NCI-H69 (cell line): ENCODE measurements at regions not wholly inside any gene's neighbourhood (a gene's known extent, or its start where the extent isn't known, plus 50 kb on each side); places are given as distances from the start of the nearest gene placed in this dataset.

Experiments used
- DNase-seq: peaks from one replicate; lab custom pipeline; 2025; lab: John Stamatoyannopoulos, UW

DNA sequence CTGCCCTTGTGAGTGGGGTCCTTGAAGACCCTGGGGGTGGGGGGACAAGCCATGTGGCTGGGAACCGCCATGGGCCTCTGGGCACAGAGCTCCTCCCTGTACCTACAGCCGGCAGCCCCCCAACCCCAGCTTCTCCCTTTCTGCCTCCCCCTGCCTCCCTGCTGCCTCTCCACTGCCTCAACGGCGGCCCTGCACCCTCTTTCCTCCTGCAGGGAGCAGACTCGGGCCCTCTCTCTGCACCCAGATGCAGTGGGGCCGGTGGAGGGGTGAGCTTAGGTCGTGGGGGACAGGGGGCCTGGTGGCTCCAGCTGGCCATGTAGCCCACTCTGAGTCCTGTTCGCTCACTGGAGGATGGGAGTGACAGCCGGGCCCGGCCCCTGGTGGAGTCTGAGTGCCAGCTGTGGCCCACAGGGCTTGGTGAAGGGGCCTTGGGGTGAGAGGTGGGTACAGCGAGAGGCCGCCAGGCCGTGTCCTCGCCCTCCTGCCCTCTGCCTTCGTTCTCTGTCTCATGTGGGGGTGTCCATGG, 139.3 kb upstream of the COL5A1 start:
- no peak for DNase-seq

- no peak for DNase-seq
These were observed 138.8 kb upstream of the COL5A1 start for GRCh38 chr9:134502809-134503211.

GRCh38 chr9:134503301-134504105, 138.1 kb upstream of the COL5A1 start:
- DNase-seq: no peak

DNA sequence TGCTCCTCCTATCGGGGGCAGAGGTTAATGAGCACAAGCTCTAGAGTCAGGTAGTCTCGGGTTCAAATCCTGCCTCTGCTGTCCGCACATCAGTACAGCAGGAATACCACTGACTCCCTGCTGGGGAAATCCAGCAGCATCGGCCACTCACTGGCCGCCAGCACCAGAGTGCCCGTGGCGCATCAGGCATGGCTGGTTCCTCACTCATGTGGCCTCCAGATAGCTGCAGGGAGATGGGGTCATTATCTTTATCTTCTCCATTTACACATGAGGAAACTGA, 137.6 kb upstream of the COL5A1 start:
- DNase-seq: no peak

DNA sequence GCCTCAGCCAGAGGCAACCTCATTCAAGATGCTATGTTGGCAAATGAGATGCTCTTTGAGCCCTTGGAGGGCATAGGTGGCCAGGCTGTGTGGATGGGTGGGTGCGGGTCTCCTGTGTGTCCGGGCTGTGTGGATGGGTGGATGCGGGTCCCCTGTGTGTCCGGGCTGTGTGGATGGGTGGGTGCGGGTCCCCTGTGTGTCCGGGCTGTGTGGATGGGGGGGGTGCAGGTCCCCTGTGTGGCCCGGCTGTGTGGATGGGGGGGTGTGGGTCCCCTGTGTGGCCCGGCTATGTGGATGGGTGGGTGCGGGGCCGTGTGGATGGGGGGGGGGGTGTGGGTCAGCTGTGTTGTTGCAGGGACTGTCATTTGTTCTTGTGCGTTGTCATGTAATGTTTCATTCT, 136.6 kb upstream of the COL5A1 start:
- no peak for DNase-seq

DNA sequence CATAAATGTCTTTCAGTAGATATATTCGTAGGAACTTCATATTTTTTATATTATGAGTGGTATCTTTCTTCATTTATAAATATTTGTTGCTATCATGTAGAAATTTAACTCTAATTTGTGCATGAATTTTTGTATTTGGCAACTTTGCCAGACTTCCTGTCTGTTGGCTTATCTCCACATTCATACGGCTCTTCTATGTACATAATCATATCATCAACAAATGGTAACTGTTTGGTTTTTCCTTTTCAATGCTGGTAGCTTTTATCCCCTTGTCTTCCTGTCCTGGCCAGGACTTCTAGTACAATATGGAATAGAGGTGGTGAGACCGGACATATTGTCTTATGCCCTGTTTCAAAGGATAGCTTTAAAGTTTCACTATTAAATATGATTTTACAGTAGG, 132.3 kb upstream of the COL5A1 start:
- no peak for DNase-seq

- DNase-seq: no peak
These were observed 131.8 kb upstream of the COL5A1 start for GRCh38 chr9:134509817-134510216.

GRCh38 chr9:134514503-134514902, 127.1 kb upstream of the COL5A1 start:
- DNase-seq: no peak

DNA sequence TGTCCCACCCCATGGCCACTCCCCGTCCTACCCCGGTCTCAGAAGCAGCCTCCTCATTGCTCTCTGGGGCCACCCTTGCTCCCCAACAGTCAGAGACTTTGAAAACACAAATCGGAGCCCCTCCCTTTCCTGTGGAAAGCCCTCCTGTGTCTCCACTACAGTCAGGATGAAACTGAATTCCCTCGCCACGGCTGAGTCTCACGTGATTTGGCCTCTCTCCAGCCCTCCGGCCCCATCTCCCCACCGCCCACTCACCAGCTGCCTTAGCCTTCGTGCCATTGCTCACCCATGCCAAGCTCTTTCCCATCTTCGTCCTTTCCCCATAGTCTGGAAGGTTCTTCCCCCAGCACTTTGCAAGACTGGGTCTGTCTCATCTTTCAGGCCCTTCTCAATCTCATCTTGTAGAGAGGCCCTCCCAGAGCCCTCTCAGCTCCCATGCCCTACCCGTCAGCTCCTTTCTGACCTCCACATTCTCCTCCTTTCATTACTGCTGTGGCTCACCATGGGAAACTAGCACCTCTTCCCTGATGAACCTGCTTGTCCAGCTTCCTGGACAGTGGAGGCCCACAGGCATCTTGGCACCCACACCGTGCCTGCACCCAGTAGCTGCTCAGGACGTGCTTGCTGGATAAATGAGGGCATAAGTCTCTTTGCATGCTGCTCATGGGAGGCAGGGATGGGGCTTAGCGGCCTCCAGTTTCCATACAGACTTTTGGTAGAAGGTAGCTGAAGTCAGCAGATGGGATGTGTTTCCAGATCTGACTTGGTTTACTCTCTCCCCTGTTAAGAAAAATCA, 126.4 kb upstream of the COL5A1 start:
- DNase-seq: no peak

DNA sequence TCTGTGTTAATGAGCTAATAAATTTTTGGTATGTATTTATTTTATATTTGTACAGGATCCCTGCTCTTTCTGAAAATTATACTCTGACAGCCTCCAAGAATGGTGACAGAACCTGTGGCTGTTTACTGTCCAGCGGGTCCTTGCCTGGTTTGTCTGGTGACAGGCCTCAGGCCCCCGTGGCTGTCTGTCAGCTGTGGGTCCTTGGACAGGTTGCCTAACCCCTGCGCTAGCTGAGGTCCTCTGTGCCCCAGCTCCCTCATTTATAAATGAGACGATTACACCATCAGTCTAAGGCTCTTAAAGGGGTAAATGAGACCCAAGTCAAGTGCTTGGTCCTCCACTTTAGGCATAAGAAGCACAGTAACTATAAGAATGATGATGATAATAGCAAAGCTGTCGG, 125.1 kb upstream of the COL5A1 start:
- no peak for DNase-seq

GRCh38 chr9:134517069-134517680, 124.4 kb upstream of the COL5A1 start:
- DNase-seq: no peak

DNA sequence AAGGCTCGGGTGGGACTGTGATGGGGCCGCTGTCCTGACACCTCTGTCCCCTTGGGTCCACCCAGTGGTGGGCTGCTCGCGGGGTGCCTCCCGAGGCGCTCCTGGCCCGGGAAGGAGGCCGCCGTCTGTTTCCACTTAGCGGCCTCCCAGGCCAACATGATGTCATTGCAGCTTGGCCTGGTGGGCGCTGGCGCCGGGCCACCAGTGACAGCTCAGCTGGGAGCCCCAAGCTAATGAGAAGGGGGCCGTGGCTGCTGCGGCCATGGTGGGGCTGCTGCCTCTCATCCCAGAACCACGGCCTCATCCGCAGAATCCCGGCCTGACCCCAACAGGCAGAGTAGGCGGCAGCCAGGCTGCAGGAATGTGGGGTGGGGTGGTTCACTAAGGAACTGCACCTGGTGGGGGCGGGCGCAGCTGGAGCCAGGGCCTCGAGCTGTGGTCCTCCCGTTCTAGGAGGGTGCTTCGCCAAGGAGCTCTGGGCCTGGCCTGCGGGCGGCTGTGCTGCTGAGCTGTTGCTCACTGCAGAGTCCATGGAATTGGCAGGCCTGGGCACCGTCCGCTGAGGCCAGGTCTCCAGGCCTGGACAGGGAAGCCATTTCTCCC, 123.5 kb upstream of the COL5A1 start:
- no peak for DNase-seq

GRCh38 chr9:134519375-134520070, 122.1 kb upstream of the COL5A1 start:
- DNase-seq: no peak

GRCh38 chr9:134521817-134522501, 119.6 kb upstream of the COL5A1 start:
- DNase-seq: no peak

DNA sequence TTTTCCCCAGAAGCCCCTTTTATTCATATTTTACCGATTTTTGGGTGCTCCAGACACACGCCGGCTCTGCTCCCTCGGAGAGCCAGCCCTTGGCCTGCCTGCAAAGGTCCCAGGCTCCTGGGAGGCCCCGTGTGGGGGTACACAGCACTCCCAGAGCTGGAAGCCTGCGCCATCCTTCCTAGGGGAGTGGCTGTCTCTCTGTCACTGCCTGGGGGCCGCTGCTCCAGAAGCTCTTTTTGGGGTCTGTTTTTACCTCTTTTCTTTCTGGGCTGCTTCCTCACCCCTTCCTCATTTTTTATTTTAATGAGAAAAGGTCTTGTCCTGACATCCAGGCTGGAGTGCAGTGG, 119.1 kb upstream of the COL5A1 start:
- DNase-seq: no peak

DNA sequence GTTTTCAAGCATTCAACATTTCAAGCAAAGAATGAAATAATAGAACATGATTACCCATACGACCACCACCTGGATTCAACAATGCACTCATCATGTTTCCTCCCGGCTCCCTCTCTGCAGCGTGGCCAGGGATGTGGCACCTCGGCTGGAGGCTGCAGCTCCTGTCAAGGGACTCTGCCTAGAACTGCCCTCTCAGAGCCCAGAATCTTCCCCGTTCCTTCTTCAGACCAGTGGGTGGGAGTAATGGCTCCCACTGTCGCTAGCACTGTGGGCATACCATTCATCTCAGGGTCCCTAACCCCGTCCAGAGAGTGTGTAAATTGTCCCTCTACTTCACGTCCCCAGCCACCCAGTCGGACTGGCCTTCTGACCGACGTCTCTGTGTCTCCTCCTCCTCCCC, 118.6 kb upstream of the COL5A1 start:
- no peak for DNase-seq

DNA sequence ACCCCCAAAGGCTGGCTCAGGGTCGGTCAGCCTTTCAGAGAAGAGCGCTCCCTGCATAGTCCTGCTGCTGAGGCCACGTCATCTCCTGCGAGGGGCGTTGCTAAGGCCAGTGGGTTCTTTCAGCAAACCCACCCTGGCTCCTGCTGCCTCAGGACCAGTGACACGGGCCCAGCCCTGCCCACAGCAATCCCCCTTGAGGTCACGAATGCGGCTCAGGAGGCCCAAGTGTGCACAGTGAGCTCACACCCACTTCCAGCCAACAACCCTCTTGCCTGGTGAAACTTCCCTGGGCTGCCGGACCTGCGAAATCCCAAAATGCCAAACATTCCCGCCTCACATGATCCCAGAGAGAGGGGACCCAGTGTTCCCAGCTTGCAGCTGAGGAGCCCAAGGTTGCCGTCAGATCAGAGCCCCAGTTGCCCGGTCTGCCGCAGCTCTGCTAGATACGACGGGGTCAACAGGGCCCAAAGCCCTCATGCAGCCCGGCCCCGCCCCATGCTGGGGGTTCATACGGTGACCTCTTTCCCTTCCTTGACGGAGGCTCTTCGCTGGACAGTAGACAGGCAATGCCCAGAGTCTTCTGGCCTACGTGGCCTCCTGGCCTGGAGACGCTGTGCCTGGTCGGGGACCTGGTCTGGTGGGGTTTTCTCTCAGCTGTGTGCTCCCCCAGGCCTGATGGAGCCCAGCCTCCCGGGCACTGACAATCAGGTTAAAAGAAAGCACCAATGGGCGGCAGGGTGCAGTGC, 116.4 kb upstream of the COL5A1 start:
- no peak for DNase-seq

GRCh38 chr9:134525841-134526583, 115.6 kb upstream of the COL5A1 start:
- no peak for DNase-seq

- no peak for DNase-seq
These were observed 114.8 kb upstream of the COL5A1 start for GRCh38 chr9:134526584-134527477.
